ENCODE measurements at regions not wholly inside any gene's neighbourhood (a gene's known extent, or its start where the extent isn't known, plus 50 kb on each side); places are given as distances from the start of the nearest gene placed in this dataset.

GRCh38 chr2:65503746-65504145 lies 71.3 kb upstream of the SPRED2 start:
- TF ChIP-seq CTCF (IDR thresholded peaks at IDR 0.05), result no peak
- TF ChIP-seq EP300 (IDR thresholded peaks at IDR 0.05), result no peak
- no peak for TF ChIP-seq POLR2A (IDR thresholded peaks at IDR 0.05)
- no peak for TF ChIP-seq POLR2AphosphoS5 (IDR thresholded peaks at IDR 0.05)

All from gastroesophageal sphincter (tissue), 3 donors.